HCT116 (cell line): ENCODE measurements at regions not wholly inside any gene's neighbourhood (a gene's known extent, or its start where the extent isn't known, plus 50 kb on each side); places are given as distances from the start of the nearest gene placed in this dataset.

Experiments used
- ATAC-seq: fragments of 200-7000 bp; cut with Tn5 transposase; 2 replicates; pipeline ENCODE4 v1.9.1; 2020; ENCODE audit warnings: mild to moderate bottlenecking, moderate library complexity
- BruUV-seq: library from RNA; stranded (reverse); fragments of 400-500 nt; replicated peaks from 2 replicates; lab custom pipeline; 2021; lab: Mats Ljungman, UMichigan
- CTCF ChIA-PET: fragments of 300-600 bp; sonication (Branson Sonifier 250); formaldehyde crosslinking; loops from one replicate; lab custom pipeline; 2021; ENCODE audit warnings: antibody characterized with exemption; lab: Charles Lee
- POLR2A ChIA-PET: fragments of 300-600, 350-600 bp; sonication (Branson Sonifier 250); formaldehyde crosslinking; loops from one replicate; lab custom pipeline; 2021; ENCODE audit warnings: antibody characterized with exemption; lab: Charles Lee
- RAD21 ChIA-PET, 2 experiments: fragments of 300-600 bp; sonication (Branson Sonifier 250); formaldehyde crosslinking; loops; one replicate each; lab custom pipeline; 2023; ENCODE audit warnings: low total read pairs in 2 of 2; ENCODE audit not compliant: uncharacterized antibody in 2 of 2, unreplicated experiment in 2 of 2, low non-redundant PET in 1 of 2; lab: Charles Lee
- DNase-seq: peaks from one replicate; pipeline ENCODE4 v3.0.0-alpha.2; 2010; ENCODE audit warnings: low read depth, low spot score
- H2AFZ ChIP-seq: fragments of 200-600 bp; shearing (Covaris generic), sonication (generic); 2 replicates; pipeline ENCODE4 v1.6.1; 2017; ENCODE audit warnings: low read depth, mixed run types, mixed read lengths, antibody characterized with exemption, low read length; ENCODE audit not compliant: poor library complexity, severe bottlenecking
- H3K27ac ChIP-seq: 2 replicates; pipeline ENCODE4 v1.5.1; 2012; ENCODE audit warnings: low read depth, low read length
- H3K27me3 ChIP-seq: fragments of 200-600 bp; sonication (generic); 2 replicates; pipeline ENCODE4 v1.6.1; 2016; ENCODE audit warnings: mixed run types, low read length, mixed read lengths; ENCODE audit not compliant: insufficient read depth
- H3K36me3 ChIP-seq, 2 experiments: fragments of 200-500 bp in 1 of 2; fragments of 200-600 bp in 1 of 2; sonication (Bioruptor generic) in 1 of 2; sonication (generic) in 1 of 2; 2 replicates each; pipeline versions ENCODE4 v1.5.1 to v1.6.1; 2014 to 2016; ENCODE audit warnings: low read length in 2 of 2, inconsistent platforms in 1 of 2, mixed read lengths in 1 of 2, mixed run types in 1 of 2; ENCODE audit not compliant: insufficient read depth in 2 of 2, control insufficient read depth in 1 of 2
- H3K4me1 ChIP-seq, 2 experiments: fragments of 200-600 bp in 1 of 2; sonication (generic) in 1 of 2; 2 replicates each; pipeline versions ENCODE4 v1.5.1 to v1.6.1; 2012 to 2017; ENCODE audit warnings: low read length in 2 of 2, inconsistent platforms in 1 of 2, mild to moderate bottlenecking in 1 of 2, mixed read lengths in 1 of 2, mixed run types in 1 of 2, moderate library complexity in 1 of 2; ENCODE audit not compliant: insufficient read depth in 2 of 2, control insufficient read depth in 1 of 2
- H3K4me2 ChIP-seq: fragments of 200-600 bp; sonication (generic); 2 replicates; pipeline ENCODE4 v1.6.1; 2017; ENCODE audit warnings: mixed run types, low read length, mixed read lengths
- H3K4me3 ChIP-seq, 2 experiments: fragments of 200-600 bp in 1 of 2; sonication (generic) in 1 of 2; replicated peaks in 1 of 2; 2 replicates each; pipeline ENCODE4 v1.5.1; 2011 to 2016; ENCODE audit warnings: low read length in 2 of 2, control low read depth in 1 of 2, low read depth in 1 of 2, mild to moderate bottlenecking in 1 of 2, mixed read lengths in 1 of 2, mixed run types in 1 of 2
- H3K79me2 ChIP-seq: fragments of 200-600 bp; sonication (generic); 2 replicates; pipeline ENCODE4 v1.6.1; 2017; ENCODE audit warnings: mild to moderate bottlenecking, mixed run types, low read length, moderate library complexity, mixed read lengths; ENCODE audit not compliant: insufficient read depth
- H3K9ac ChIP-seq: fragments of 200-600 bp; sonication (generic); 2 replicates; pipeline ENCODE4 v1.6.1; 2016; ENCODE audit warnings: low read length, mixed read lengths
- H3K9me2 ChIP-seq: fragments of 200-600 bp; sonication (generic), shearing (Covaris generic); 2 replicates; pipeline ENCODE4 v1.6.1; 2017; ENCODE audit warnings: mixed run types, mild to moderate bottlenecking, moderate library complexity; ENCODE audit not compliant: insufficient read depth
- H3K9me3 ChIP-seq, 2 experiments: fragments of 200-500 bp in 1 of 2; fragments of 200-600 bp in 1 of 2; sonication (Bioruptor generic) in 1 of 2; sonication (generic) in 1 of 2; 2 replicates each; pipeline ENCODE4 v1.6.1; 2014 to 2017; ENCODE audit warnings: low read length in 2 of 2, mixed read lengths in 2 of 2, inconsistent platforms in 1 of 2, low read depth in 1 of 2, mild to moderate bottlenecking in 1 of 2, mixed run types in 1 of 2, moderate library complexity in 1 of 2; ENCODE audit not compliant: control insufficient read depth in 1 of 2, insufficient read depth in 1 of 2
- H4K20me1 ChIP-seq: fragments of 200-600 bp; sonication (generic), shearing (Covaris generic); 2 replicates; pipeline ENCODE4 v1.6.1; 2017; ENCODE audit warnings: mixed run types, mild to moderate bottlenecking, moderate library complexity; ENCODE audit not compliant: insufficient read depth
- ATF3 ChIP-seq: IDR thresholded peaks from 2 replicates; pipeline ENCODE4 v1.6.1; 2012
- CBX3 ChIP-seq: IDR thresholded peaks from 2 replicates; pipeline ENCODE4 v1.6.1; 2012; ENCODE audit warnings: low read depth
- CEBPB ChIP-seq: IDR thresholded peaks from 2 replicates; pipeline ENCODE4 v1.6.1; 2012; ENCODE audit warnings: low read depth
- ELF1 ChIP-seq: IDR thresholded peaks from 2 replicates; pipeline ENCODE4 v1.6.1; 2012; ENCODE audit warnings: low read depth, borderline replicate concordance
- EZH2 ChIP-seq: fragments of 200-600 bp; sonication (generic); IDR thresholded peaks from 2 replicates; pipeline ENCODE4 v1.6.1; 2017; ENCODE audit warnings: antibody characterized with exemption, mixed run types
- EZH2phosphoT487 ChIP-seq: fragments of 200-600 bp; IDR thresholded peaks from 2 replicates; pipeline ENCODE4 v1.6.1; 2018; ENCODE audit warnings: antibody characterized with exemption, borderline replicate concordance
- FOSL1 ChIP-seq: IDR thresholded peaks from 2 replicates; pipeline ENCODE4 v1.6.1; 2012; ENCODE audit warnings: low read depth
- JUND ChIP-seq: IDR thresholded peaks from 2 replicates; pipeline ENCODE4 v1.6.1; 2012
- MAX ChIP-seq: IDR thresholded peaks from 2 replicates; pipeline ENCODE4 v1.6.1; 2012
- RAD21 ChIP-seq: IDR thresholded peaks from 2 replicates; pipeline ENCODE4 v1.6.1; 2012; ENCODE audit warnings: low read depth, mild to moderate bottlenecking
- REST ChIP-seq: IDR thresholded peaks from 2 replicates; pipeline ENCODE4 v1.6.1; 2012; ENCODE audit warnings: low read depth
- SIN3A ChIP-seq: IDR thresholded peaks from 2 replicates; pipeline ENCODE4 v1.6.1; 2012; ENCODE audit warnings: low read depth
- SP1 ChIP-seq: IDR thresholded peaks from 2 replicates; pipeline ENCODE4 v1.6.1; 2012; ENCODE audit warnings: low read depth
- SRF ChIP-seq: IDR thresholded peaks from 2 replicates; pipeline ENCODE4 v1.6.1; 2012; ENCODE audit warnings: low read depth
- TCF7L2 ChIP-seq: IDR thresholded peaks from 2 replicates; pipeline ENCODE4 v1.7.0; 2011; ENCODE audit warnings: borderline replicate concordance, inconsistent platforms; ENCODE audit not compliant: insufficient read depth, insufficient read length; ENCODE audit errors: extremely low read depth
- YY1 ChIP-seq: IDR thresholded peaks from 2 replicates; pipeline ENCODE4 v1.6.1; 2011; ENCODE audit warnings: low read length, low read depth, moderate library complexity, mild to moderate bottlenecking; ENCODE audit not compliant: insufficient replicate concordance; ENCODE audit errors: extremely low read depth
- ZFX ChIP-seq: fragments of 450-650 bp; IDR thresholded peaks from 2 replicates; pipeline ENCODE4 v1.6.1; 2017
- ZNF274 ChIP-seq: fragments of 200-500 bp; sonication (Bioruptor generic); IDR thresholded peaks from 2 replicates; pipeline ENCODE4 v1.6.1; 2014; ENCODE audit warnings: mild to moderate bottlenecking, low read depth, low read length, inconsistent platforms
- intact Hi-C: fragments of 100-400 bp; cut with micrococcal nuclease; formaldehyde crosslinking; loops from 2 replicates; pipeline ENCODE4 v1.10.0; 2022
- TF ChIP-seq, protein P1 (sequence below), 3 experiments: fragments of 200-600 bp in 1 of 3; sonication (generic) in 1 of 3; IDR thresholded peaks in 2 of 3; conservative IDR thresholded peaks in 1 of 3; 2 replicates each; pipeline ENCODE4 v1.5.1; 2012 to 2017; ENCODE audit warnings: low read depth in 2 of 3, low read length in 2 of 3, antibody characterized with exemption in 1 of 3, borderline replicate concordance in 1 of 3, control low read depth in 1 of 3, mild to moderate bottlenecking in 1 of 3, mixed read lengths in 1 of 3, mixed run types in 1 of 3, moderate library complexity in 1 of 3; ENCODE audit not compliant: insufficient read depth in 1 of 3
- TF ChIP-seq, protein P2 (sequence below): IDR thresholded peaks from 2 replicates; pipeline ENCODE4 v1.6.1; 2011; ENCODE audit warnings: mild to moderate bottlenecking, low read length, moderate library complexity; ENCODE audit not compliant: insufficient replicate concordance; ENCODE audit errors: extremely low read depth

- no peak overlapping the region for H3K4me3 ChIP-seq
- no peak for ATAC-seq
- no peak overlapping the region for H3K9ac ChIP-seq
- H3K79me2 ChIP-seq, result no peaks in the 10 kb centered on the region
- no peaks in the 10 kb centered on the region for H3K9me3 ChIP-seq
- H2AFZ ChIP-seq, result no peak overlapping the region
- CTCF ChIA-PET, result no interaction called here
- peaks cover 23% of the 10 kb centered on the region for H3K27me3 ChIP-seq
- TF ChIP-seq FOSL1 (no peak), ZNF274 (no peak), ZFX (no peak), SP1 (no peak), ELF1 (no peak), JUND (no peak), REST (no peak), CBX3 (no peak), YY1 (no peak), ATF3 (no peak), RAD21 (no peak), CEBPB (no peak), EZH2phosphoT487 (no peak), SRF (no peak), EZH2 (no peak), SIN3A (no peak), MAX (no peak), TCF7L2 (no peak)
- TF ChIP-seq, protein P1, sequence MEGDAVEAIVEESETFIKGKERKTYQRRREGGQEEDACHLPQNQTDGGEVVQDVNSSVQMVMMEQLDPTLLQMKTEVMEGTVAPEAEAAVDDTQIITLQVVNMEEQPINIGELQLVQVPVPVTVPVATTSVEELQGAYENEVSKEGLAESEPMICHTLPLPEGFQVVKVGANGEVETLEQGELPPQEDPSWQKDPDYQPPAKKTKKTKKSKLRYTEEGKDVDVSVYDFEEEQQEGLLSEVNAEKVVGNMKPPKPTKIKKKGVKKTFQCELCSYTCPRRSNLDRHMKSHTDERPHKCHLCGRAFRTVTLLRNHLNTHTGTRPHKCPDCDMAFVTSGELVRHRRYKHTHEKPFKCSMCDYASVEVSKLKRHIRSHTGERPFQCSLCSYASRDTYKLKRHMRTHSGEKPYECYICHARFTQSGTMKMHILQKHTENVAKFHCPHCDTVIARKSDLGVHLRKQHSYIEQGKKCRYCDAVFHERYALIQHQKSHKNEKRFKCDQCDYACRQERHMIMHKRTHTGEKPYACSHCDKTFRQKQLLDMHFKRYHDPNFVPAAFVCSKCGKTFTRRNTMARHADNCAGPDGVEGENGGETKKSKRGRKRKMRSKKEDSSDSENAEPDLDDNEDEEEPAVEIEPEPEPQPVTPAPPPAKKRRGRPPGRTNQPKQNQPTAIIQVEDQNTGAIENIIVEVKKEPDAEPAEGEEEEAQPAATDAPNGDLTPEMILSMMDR (IDR thresholded peaks at IDR 0.05 in 2 of 3, conservative IDR thresholded peaks at IDR 0.05 in 1 of 3; ENCODE audit: borderline replicate concordance in 1 of 3, insufficient read depth in 1 of 3, low read depth in 2 of 3, low read length in 2 of 3), result no peak
- TF ChIP-seq, protein P2, sequence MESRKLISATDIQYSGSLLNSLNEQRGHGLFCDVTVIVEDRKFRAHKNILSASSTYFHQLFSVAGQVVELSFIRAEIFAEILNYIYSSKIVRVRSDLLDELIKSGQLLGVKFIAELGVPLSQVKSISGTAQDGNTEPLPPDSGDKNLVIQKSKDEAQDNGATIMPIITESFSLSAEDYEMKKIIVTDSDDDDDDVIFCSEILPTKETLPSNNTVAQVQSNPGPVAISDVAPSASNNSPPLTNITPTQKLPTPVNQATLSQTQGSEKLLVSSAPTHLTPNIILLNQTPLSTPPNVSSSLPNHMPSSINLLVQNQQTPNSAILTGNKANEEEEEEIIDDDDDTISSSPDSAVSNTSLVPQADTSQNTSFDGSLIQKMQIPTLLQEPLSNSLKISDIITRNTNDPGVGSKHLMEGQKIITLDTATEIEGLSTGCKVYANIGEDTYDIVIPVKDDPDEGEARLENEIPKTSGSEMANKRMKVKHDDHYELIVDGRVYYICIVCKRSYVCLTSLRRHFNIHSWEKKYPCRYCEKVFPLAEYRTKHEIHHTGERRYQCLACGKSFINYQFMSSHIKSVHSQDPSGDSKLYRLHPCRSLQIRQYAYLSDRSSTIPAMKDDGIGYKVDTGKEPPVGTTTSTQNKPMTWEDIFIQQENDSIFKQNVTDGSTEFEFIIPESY, result no peak
- H3K9me2 ChIP-seq, result no peaks in the 10 kb centered on the region
- no peaks in the 10 kb centered on the region for H3K4me1 ChIP-seq
- no peaks in the 10 kb centered on the region for H3K36me3 ChIP-seq
- intact Hi-C loops, result no loop called here
- no peak overlapping the region for H3K27ac ChIP-seq
- H3K4me2 ChIP-seq, result no peak overlapping the region
- DNase-seq, result no peak
- BruUV-seq, result no TSS peak
- RAD21 ChIA-PET, result no interaction called here
- H4K20me1 ChIP-seq, result no peaks in the 10 kb centered on the region
- POLR2A ChIA-PET, result no interaction called here
Observed at GRCh38 chr2:128690869-128691268, 372.2 kb upstream of the HS6ST1 start.
